CD4-positive, alpha-beta T cell treated with Interleukin-17A for 1 hour (primary cell): ENCODE measurements at regions not wholly inside any gene's neighbourhood (a gene's known extent, or its start where the extent isn't known, plus 50 kb on each side); places are given as distances from the start of the nearest gene placed in this dataset.

Experiments used
- DNase-seq: peaks from one replicate; pipeline ENCODE4 v3.0.0-alpha.2; 2020

GRCh38 chr10:83253011-83253671 lies 886.2 kb upstream of the GHITM start:
- DNase-seq = no peak

- DNase-seq = no peak
Measured at GRCh38 chr10:83254698-83255097, 884.6 kb upstream of the GHITM start.

GRCh38 chr10:83262434-83262833 lies 876.9 kb upstream of the GHITM start:
- DNase-seq = no peak

GRCh38 chr10:83272666-83273434 lies 866.5 kb upstream of the GHITM start:
- no peak for DNase-seq

GRCh38 chr10:83274088-83274487 lies 865.2 kb upstream of the GHITM start:
- DNase-seq = no peak

GRCh38 chr10:83276971-83277370 lies 862.3 kb upstream of the GHITM start:
- no peak for DNase-seq

GRCh38 chr10:83283151-83283550 lies 856.2 kb upstream of the GHITM start:
- DNase-seq = no peak

GRCh38 chr10:83287374-83287773 lies 851.9 kb upstream of the GHITM start:
- DNase-seq = no peak

GRCh38 chr10:83289373-83289772 lies 849.9 kb upstream of the GHITM start:
- DNase-seq = no peak

- no peak for DNase-seq
Measured at GRCh38 chr10:83289948-83290347, 849.4 kb upstream of the GHITM start.

GRCh38 chr10:83301732-83302131 lies 837.6 kb upstream of the GHITM start:
- DNase-seq = no peak

GRCh38 chr10:83302623-83303022 lies 836.7 kb upstream of the GHITM start:
- no peak for DNase-seq

GRCh38 chr10:83310688-83311087 lies 828.6 kb upstream of the GHITM start:
- DNase-seq = no peak

- no peak for DNase-seq
Measured at GRCh38 chr10:83312570-83312969, 826.7 kb upstream of the GHITM start.

- DNase-seq = no peak
Measured at GRCh38 chr10:83332690-83333089, 806.6 kb upstream of the GHITM start.

GRCh38 chr10:83333566-83333965 lies 805.7 kb upstream of the GHITM start:
- no peak for DNase-seq

- no peak for DNase-seq
Measured at GRCh38 chr10:83343676-83344075, 795.6 kb upstream of the GHITM start.

GRCh38 chr10:83346266-83346910 lies 792.9 kb upstream of the GHITM start:
- no peak for DNase-seq

GRCh38 chr10:83352588-83352987 lies 786.7 kb upstream of the GHITM start:
- no peak for DNase-seq

GRCh38 chr10:83354456-83354855 lies 784.9 kb upstream of the GHITM start:
- DNase-seq = no peak

GRCh38 chr10:83357004-83357403 lies 782.3 kb upstream of the GHITM start:
- no peak for DNase-seq

- DNase-seq = no peak
Measured at GRCh38 chr10:83357627-83358026, 781.7 kb upstream of the GHITM start.

- no peak for DNase-seq
Measured at GRCh38 chr10:83367036-83367435, 772.3 kb upstream of the GHITM start.
